ENCODE measurements at regions not wholly inside any gene's neighbourhood (a gene's known extent, or its start where the extent isn't known, plus 50 kb on each side); places are given as distances from the start of the nearest gene placed in this dataset.

GRCh38 chr4:126991965-126992364 lies 640.8 kb upstream of the INTU start:
- TF ChIP-seq CTCF (IDR thresholded peaks at IDR 0.05) (no peak), POLR2AphosphoS5 (IDR thresholded peaks at IDR 0.05) (no peak)
